ENCODE measurements at regions not wholly inside any gene's neighbourhood (a gene's known extent, or its start where the extent isn't known, plus 50 kb on each side); places are given as distances from the start of the nearest gene placed in this dataset.
"Not testable (repeated sequence)": the region's sequence is repeated elsewhere in the genome, so short reads cannot be mapped to it uniquely, and the experiment has no call there.

- H3K27me3 Mint-ChIP-seq: peaks cover 27% of the 10 kb centered on the region
- intact Hi-C loops (cut with micrococcal nuclease): loop anchor here (1.0 kb wide), 2 partner anchors 160 to 776 kb away; no protein-coding TSS in a partner anchor
- no peaks in the 10 kb centered on the region for H3K9me3 Mint-ChIP-seq
- H3K27ac Mint-ChIP-seq: peak overlapping the region; percentile 87
- H3K36me3 Mint-ChIP-seq (ENCODE audit: low read depth): no peaks in the 10 kb centered on the region
- peak; percentile 82 for DNase-seq
- H3K4me1 Mint-ChIP-seq: peaks cover 12% of the 10 kb centered on the region
- H3K4me3 Mint-ChIP-seq: peak overlapping the region; percentile 57
These were observed 98.2 kb upstream of the PRKX start for GRCh38 chrX:3811331-3812311.

- H3K4me3 Mint-ChIP-seq: no peak overlapping the region
- intact Hi-C loops (cut with micrococcal nuclease): no loop called here
- no peaks in the 10 kb centered on the region for H3K9me3 Mint-ChIP-seq
- peaks cover 38% of the 10 kb centered on the region for H3K27me3 Mint-ChIP-seq
- peaks cover 12% of the 10 kb centered on the region for H3K4me1 Mint-ChIP-seq
- no peaks in the 10 kb centered on the region for H3K36me3 Mint-ChIP-seq (ENCODE audit: low read depth)
- no peak overlapping the region for H3K27ac Mint-ChIP-seq
- no peak for DNase-seq
These were observed 94.5 kb upstream of the PRKX start for GRCh38 chrX:3807906-3808305.

- no peak overlapping the region for H3K27ac Mint-ChIP-seq
- intact Hi-C loops (cut with micrococcal nuclease): no loop called here
- no peak for DNase-seq
- H3K4me1 Mint-ChIP-seq: peaks cover 8% of the 10 kb centered on the region
- H3K9me3 Mint-ChIP-seq: no peaks in the 10 kb centered on the region
- no peak overlapping the region for H3K4me3 Mint-ChIP-seq
- peaks cover 38% of the 10 kb centered on the region for H3K27me3 Mint-ChIP-seq
- H3K36me3 Mint-ChIP-seq (ENCODE audit: low read depth): no peaks in the 10 kb centered on the region
These were observed 93.2 kb upstream of the PRKX start for GRCh38 chrX:3806630-3807029.

- Mint-ChIP-seq H3K36me3 (ENCODE audit: low read depth) (no peaks in the 10 kb centered on the region), H3K9me3 (no peaks in the 10 kb centered on the region), H3K4me1 (peaks cover 1% of the 10 kb centered on the region), H3K4me3 (no peak overlapping the region), H3K27me3 (peaks cover 33% of the 10 kb centered on the region), H3K27ac (no peak overlapping the region)
- intact Hi-C loops (cut with micrococcal nuclease): no loop called here
- DNase-seq: no peak
These were observed 90.3 kb upstream of the PRKX start for GRCh38 chrX:3803713-3804112.

- Mint-ChIP-seq H3K36me3 (ENCODE audit: low read depth) (no peaks in the 10 kb centered on the region), H3K4me1 (peaks cover 1% of the 10 kb centered on the region), H3K4me3 (no peak overlapping the region), H3K9me3 (no peaks in the 10 kb centered on the region), H3K27ac (no peak overlapping the region), H3K27me3 (peaks cover 32% of the 10 kb centered on the region)
- intact Hi-C loops (cut with micrococcal nuclease): no loop called here
- no peak for DNase-seq
These were observed 89.9 kb upstream of the PRKX start for GRCh38 chrX:3803305-3803704.

- H3K4me1 Mint-ChIP-seq; H3K9me3 Mint-ChIP-seq; H3K36me3 Mint-ChIP-seq (ENCODE audit: low read depth); DNase-seq; H3K27ac Mint-ChIP-seq; intact Hi-C loops (cut with micrococcal nuclease); H3K4me3 Mint-ChIP-seq: not testable (repeated sequence)
- peaks cover 22% of the 10 kb centered on the region for H3K27me3 Mint-ChIP-seq
These were observed 82.0 kb upstream of the PRKX start for GRCh38 chrX:3795411-3795810.

- peaks cover 5% of the 10 kb centered on the region for H3K4me1 Mint-ChIP-seq
- no peak overlapping the region for H3K27ac Mint-ChIP-seq
- no peaks in the 10 kb centered on the region for H3K9me3 Mint-ChIP-seq
- peaks cover 15% of the 10 kb centered on the region for H3K27me3 Mint-ChIP-seq
- no peak for DNase-seq
- no peaks in the 10 kb centered on the region for H3K36me3 Mint-ChIP-seq (ENCODE audit: low read depth)
- intact Hi-C loops (cut with micrococcal nuclease): no loop called here
- no peak overlapping the region for H3K4me3 Mint-ChIP-seq
These were observed 78.0 kb upstream of the PRKX start for GRCh38 chrX:3791449-3791848.

GRCh38 chrX:3788494-3789233 lies 75.2 kb upstream of the PRKX start:
- Mint-ChIP-seq H3K4me1 (peaks cover 7% of the 10 kb centered on the region), H3K27ac (no peak overlapping the region), H3K4me3 (no peak overlapping the region), H3K36me3 (ENCODE audit: low read depth) (no peaks in the 10 kb centered on the region), H3K27me3 (peaks cover 7% of the 10 kb centered on the region), H3K9me3 (no peaks in the 10 kb centered on the region)
- DNase-seq: peak; percentile 60
- intact Hi-C loops (cut with micrococcal nuclease): loop anchor here (10.0 kb wide), 2 partner anchors 84 to 134 kb away; no protein-coding TSS in a partner anchor

GRCh38 chrX:3787856-3788255 lies 74.4 kb upstream of the PRKX start:
- peaks cover 7% of the 10 kb centered on the region for H3K4me1 Mint-ChIP-seq
- no peak overlapping the region for H3K4me3 Mint-ChIP-seq
- no peaks in the 10 kb centered on the region for H3K36me3 Mint-ChIP-seq (ENCODE audit: low read depth)
- no peak for DNase-seq
- no peak overlapping the region for H3K27ac Mint-ChIP-seq
- H3K27me3 Mint-ChIP-seq: peaks cover 5% of the 10 kb centered on the region
- intact Hi-C loops (cut with micrococcal nuclease): loop anchor here (10.0 kb wide), 2 partner anchors 83 to 133 kb away; no protein-coding TSS in a partner anchor
- no peaks in the 10 kb centered on the region for H3K9me3 Mint-ChIP-seq

GRCh38 chrX:3785822-3786221 lies 72.4 kb upstream of the PRKX start:
- H3K27ac Mint-ChIP-seq, DNase-seq: not testable (repeated sequence)
- intact Hi-C loops (cut with micrococcal nuclease): loop anchor here (10.0 kb wide), 2 partner anchors 81 to 131 kb away; no protein-coding TSS in a partner anchor

GRCh38 chrX:3780564-3780963 lies 67.1 kb upstream of the PRKX start:
- no peak overlapping the region for H3K4me3 Mint-ChIP-seq

More at GRCh38 chrX:3785822-3786221, 72.4 kb upstream of the PRKX start:
- H3K36me3 Mint-ChIP-seq (ENCODE audit: low read depth); H3K9me3 Mint-ChIP-seq; H3K27me3 Mint-ChIP-seq; H3K4me3 Mint-ChIP-seq; H3K4me1 Mint-ChIP-seq: not testable (repeated sequence)

GRCh38 chrX:3779546-3779945 lies 66.1 kb upstream of the PRKX start:
- Mint-ChIP-seq H3K9me3 (no peaks in the 10 kb centered on the region), H3K36me3 (ENCODE audit: low read depth) (no peaks in the 10 kb centered on the region), H3K4me3 (no peak overlapping the region), H3K4me1 (peaks cover 12% of the 10 kb centered on the region), H3K27ac (no peak overlapping the region), H3K27me3 (peaks cover 7% of the 10 kb centered on the region)
- intact Hi-C loops (cut with micrococcal nuclease): no loop called here
- DNase-seq: no peak

More at GRCh38 chrX:3780564-3780963, 67.1 kb upstream of the PRKX start:
- peaks cover 7% of the 10 kb centered on the region for H3K27me3 Mint-ChIP-seq
- intact Hi-C loops (cut with micrococcal nuclease): loop anchor here (10.0 kb wide), 2 partner anchors 76 to 126 kb away; no protein-coding TSS in a partner anchor
- DNase-seq: no peak
- H3K4me1 Mint-ChIP-seq: peaks cover 12% of the 10 kb centered on the region
- no peaks in the 10 kb centered on the region for H3K9me3 Mint-ChIP-seq
- no peak overlapping the region for H3K27ac Mint-ChIP-seq
- H3K36me3 Mint-ChIP-seq (ENCODE audit: low read depth): no peaks in the 10 kb centered on the region

- H3K36me3 Mint-ChIP-seq (ENCODE audit: low read depth): no peaks in the 10 kb centered on the region
- intact Hi-C loops (cut with micrococcal nuclease): no loop called here
- H3K27ac Mint-ChIP-seq: no peak overlapping the region
- H3K4me1 Mint-ChIP-seq: peaks cover 12% of the 10 kb centered on the region
- H3K4me3 Mint-ChIP-seq: no peak overlapping the region
- peak; percentile 54 for DNase-seq
- no peaks in the 10 kb centered on the region for H3K9me3 Mint-ChIP-seq
- peaks cover 12% of the 10 kb centered on the region for H3K27me3 Mint-ChIP-seq
These were observed 64.0 kb upstream of the PRKX start for GRCh38 chrX:3777416-3777815.

GRCh38 chrX:3771766-3772165 lies 58.3 kb upstream of the PRKX start:
- Mint-ChIP-seq H3K9me3 (no peaks in the 10 kb centered on the region), H3K4me1 (peaks cover under 1% of the 10 kb centered on the region), H3K36me3 (ENCODE audit: low read depth) (no peaks in the 10 kb centered on the region), H3K27ac (no peak overlapping the region), H3K4me3 (no peak overlapping the region), H3K27me3 (peaks cover 6% of the 10 kb centered on the region)
- DNase-seq: no peak
- intact Hi-C loops (cut with micrococcal nuclease): no loop called here
